Heart right ventricle (tissue), 16 donors: ENCODE measurements at regions not wholly inside any gene's neighbourhood (a gene's known extent, or its start where the extent isn't known, plus 50 kb on each side); places are given as distances from the start of the nearest gene placed in this dataset.
"Not testable (repeated sequence)": the region's sequence is repeated elsewhere in the genome, so short reads cannot be mapped to it uniquely, and the experiment has no call there.

Source experiments
- ATAC-seq, 8 donors: fragments of 200-7000 bp; cut with Tn5 transposase; one replicate each; pipeline ENCODE4 v1.9.1; 2020; ENCODE audit warnings: mild to moderate bottlenecking in 8 of 8, moderate library complexity in 8 of 8, moderate number of reproducible peaks in 1 of 8
- DNase-seq, 2 donors: peaks; one replicate each; pipeline ENCODE4 v3.0.0-alpha.2; 2020
- H3K27ac ChIP-seq, 10 donors: fragments of 200-600 bp; sonication (generic) in 2 of 10; one replicate each; pipeline versions ENCODE4 v1.5.0 to v1.8.0; 2020 to 2022; ENCODE audit warnings: mild to moderate bottlenecking in 3 of 10
- H3K27me3 ChIP-seq, 7 donors: fragments of 200-600 bp; one replicate each; pipeline ENCODE4 v1.8.0; 2021 to 2022; ENCODE audit warnings: mild to moderate bottlenecking in 2 of 7
- H3K36me3 ChIP-seq, 9 donors: fragments of 200-600 bp; sonication (generic) in 1 of 9; one replicate each; pipeline versions ENCODE4 v1.5.0 to v1.8.0; 2020 to 2022; ENCODE audit warnings: mild to moderate bottlenecking in 2 of 9
- H3K4me1 ChIP-seq, 9 donors: fragments of 200-600 bp; sonication (generic) in 1 of 9; one replicate each; pipeline versions ENCODE4 v1.5.0 to v1.8.0; 2020 to 2022; ENCODE audit warnings: mild to moderate bottlenecking in 4 of 9
- H3K4me3 ChIP-seq, 10 donors: fragments of 200-600 bp; sonication (generic) in 2 of 10; one replicate each; pipeline versions ENCODE4 v1.5.0 to v1.8.0; 2020 to 2022; ENCODE audit warnings: mild to moderate bottlenecking in 7 of 10, moderate library complexity in 2 of 10
- H3K9me3 ChIP-seq, 11 donors: fragments of 200-600 bp in 10 of 11; sonication (generic) in 2 of 11; one replicate each; pipeline versions ENCODE4 v1.5.0 to v1.8.0; 2013 to 2022; ENCODE audit warnings: mild to moderate bottlenecking in 2 of 11, control low read depth in 1 of 11, moderate library complexity in 1 of 11
- WGBS, 2 donors: extraction: QIAGEN DNeasy Blood & Tissue Kit; methylation state at CpG; one replicate each; pipeline ENCODE4 v1.1.7; 2013; ENCODE audit warnings: inconsistent platforms in 1 of 2; 5-methylcytosine and 5-hydroxymethylcytosine counted together
- intact Hi-C, 10 donors: fragments of 100-400 bp; cut with DNase I; formaldehyde crosslinking; loops; one replicate each; pipeline versions ENCODE4 v1.11.1 to v1.14.2; 2022
- TF ChIP-seq, protein P1 (sequence below), 9 donors: fragments of 200-600 bp; sonication (generic) in 2 of 9; IDR thresholded peaks; one replicate each; pipeline versions ENCODE4 v1.5.0 to v1.8.0; 2021 to 2022; ENCODE audit warnings: antibody characterized with exemption in 9 of 9, mild to moderate bottlenecking in 5 of 9, moderate library complexity in 1 of 9
- donor health status: Arrhythmogenic right ventricular cardiomyopathy.
- donor health status: ischemic (EF 13 %, LVEDD 7.1; RV severe dilation, severe dysfunction).
- donor health status: healthy with polysubstance abuse.
- donor health status: DM: no; HTN: yes; CAD: no.
- donor health status: DM: no; HTN: no; CAD: no.
- donor health status: ischemic (EF 25% LVEDD 6.9; RV normal size, moderate dysfunction).
- donor health status: ischemic (EF 25% LVEDD 5.7; RV mildly dilated, moderate dysfunction).
- donor health status: healthy.
- donor health status: DM: yes; HTN: yes; CAD: no.
- donor health status: Ischemic cardiomyopathy.
- donor health status: ischemic (EF 35%, LVEDD 5.7; RV mildly dilated, moderate dysfunction).
- donor health status: nonischemic (EF 11% LVEDD 7.7; RV severe dilation, severe dysfunction).
- donor health status: DM: yes; HTN: yes; CAD: no.
- donor health status: PGD.
- donor health status: ischemic (EF 29% LVEDD 5.4; RV normal size, mild dysfunction).
- donor health status: nonischemic (EF 23%, LVEDD 6.1; RV moderate dilation, normal function).

DNA sequence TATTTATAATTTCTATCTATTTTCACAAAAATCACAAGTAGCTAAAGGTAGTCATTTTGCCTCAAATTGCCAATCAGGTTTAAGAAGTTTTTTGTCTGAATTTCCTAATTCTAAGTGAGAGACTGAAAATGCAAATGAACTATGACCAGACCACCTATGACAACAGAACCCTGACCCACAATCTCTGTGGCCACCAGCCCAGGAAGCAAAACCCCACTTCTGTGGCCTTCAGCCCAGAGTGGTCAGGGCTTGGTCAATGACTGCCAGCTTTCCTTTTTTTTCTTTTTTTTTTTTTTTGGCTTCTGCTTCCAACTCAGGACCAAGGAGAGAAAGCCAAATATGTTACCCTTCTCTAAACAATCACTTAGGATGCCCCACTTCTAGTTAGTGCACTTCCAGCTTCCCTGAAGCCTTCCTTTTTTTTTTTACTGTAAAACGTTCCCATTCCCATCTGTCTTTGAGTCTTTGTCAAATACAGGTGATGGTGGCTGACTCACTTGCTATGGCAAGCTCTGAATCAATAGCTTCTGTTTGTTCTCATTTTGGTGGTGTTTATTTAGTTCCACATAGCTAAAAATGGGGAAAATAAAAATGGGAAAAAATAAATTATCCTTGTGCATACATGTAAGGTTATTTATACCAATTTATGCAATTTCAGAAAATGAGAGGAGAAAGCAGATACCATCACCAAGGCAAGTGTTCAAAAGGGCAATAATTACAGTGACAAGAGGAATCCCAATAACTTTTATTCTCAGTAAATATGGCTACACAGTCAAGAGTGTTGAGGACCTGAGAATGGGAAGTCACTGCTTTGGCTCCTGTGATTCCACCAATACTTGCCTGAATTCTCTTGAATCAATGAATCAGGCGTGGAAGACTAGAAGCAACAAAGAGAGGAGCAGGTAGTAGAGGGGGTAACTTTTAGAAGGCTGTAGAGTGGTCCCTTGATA lies 170.3 kb upstream of the PDE7B start:
- H3K27ac ChIP-seq = no peak overlapping the region
- H3K27me3 ChIP-seq = no peaks in the 10 kb centered on the region
- H3K36me3 ChIP-seq = no peaks in the 10 kb centered on the region
- intact Hi-C loops = loop anchor here in 1 of 10 donors (10.0 kb wide), 1 partner anchor 544 kb away; no protein-coding TSS in a partner anchor
- WGBS, 2 donors = 60 to 82% methylated on average over 2 of the region's 2 CpGs
- TF ChIP-seq, protein P1, sequence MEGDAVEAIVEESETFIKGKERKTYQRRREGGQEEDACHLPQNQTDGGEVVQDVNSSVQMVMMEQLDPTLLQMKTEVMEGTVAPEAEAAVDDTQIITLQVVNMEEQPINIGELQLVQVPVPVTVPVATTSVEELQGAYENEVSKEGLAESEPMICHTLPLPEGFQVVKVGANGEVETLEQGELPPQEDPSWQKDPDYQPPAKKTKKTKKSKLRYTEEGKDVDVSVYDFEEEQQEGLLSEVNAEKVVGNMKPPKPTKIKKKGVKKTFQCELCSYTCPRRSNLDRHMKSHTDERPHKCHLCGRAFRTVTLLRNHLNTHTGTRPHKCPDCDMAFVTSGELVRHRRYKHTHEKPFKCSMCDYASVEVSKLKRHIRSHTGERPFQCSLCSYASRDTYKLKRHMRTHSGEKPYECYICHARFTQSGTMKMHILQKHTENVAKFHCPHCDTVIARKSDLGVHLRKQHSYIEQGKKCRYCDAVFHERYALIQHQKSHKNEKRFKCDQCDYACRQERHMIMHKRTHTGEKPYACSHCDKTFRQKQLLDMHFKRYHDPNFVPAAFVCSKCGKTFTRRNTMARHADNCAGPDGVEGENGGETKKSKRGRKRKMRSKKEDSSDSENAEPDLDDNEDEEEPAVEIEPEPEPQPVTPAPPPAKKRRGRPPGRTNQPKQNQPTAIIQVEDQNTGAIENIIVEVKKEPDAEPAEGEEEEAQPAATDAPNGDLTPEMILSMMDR (IDR thresholded peaks at IDR 0.05) = no peak
- ATAC-seq (no peak), DNase-seq (no peak)
- H3K4me3 ChIP-seq = no peak overlapping the region
- no peaks in the 10 kb centered on the region for H3K9me3 ChIP-seq
- H3K4me1 ChIP-seq = peaks cover 0 to 5% (median 4%) of the 10 kb centered on the region in 9 donors

DNA sequence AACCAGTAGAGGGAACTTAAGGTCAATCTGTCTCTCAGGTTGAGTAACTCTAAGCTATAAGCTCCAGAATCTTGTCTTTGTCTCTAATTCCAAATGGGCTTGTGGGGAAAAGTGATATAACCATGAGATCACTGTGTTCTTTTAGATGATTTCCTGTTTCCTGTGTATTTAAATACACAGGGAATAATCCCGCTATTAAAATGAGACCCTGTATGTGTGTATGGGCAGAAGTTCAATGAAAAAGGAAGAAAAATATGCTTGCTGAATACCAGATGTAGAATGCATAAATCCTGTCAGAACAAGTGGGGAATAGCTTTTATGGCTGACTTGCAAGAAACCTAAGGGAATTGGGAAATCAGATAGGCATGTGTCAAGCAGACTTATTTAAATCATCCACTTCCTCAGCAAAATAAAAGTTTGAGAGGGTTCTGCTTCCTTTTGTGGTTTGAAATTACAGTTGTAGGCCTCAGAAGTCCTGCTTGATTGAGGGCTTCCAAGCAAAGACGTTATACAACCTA lies 164.7 kb upstream of the PDE7B start:
- Histone ChIP-seq H3K27ac (peak overlapping the region; percentile 7 to 69 (median 53)), H3K4me3 (no peak overlapping the region), H3K4me1 (peaks cover 0 to 21% (median 13%) of the 10 kb centered on the region in 9 donors), H3K27me3 (no peaks in the 10 kb centered on the region), H3K9me3 (no peaks in the 10 kb centered on the region), H3K36me3 (no peaks in the 10 kb centered on the region)
- intact Hi-C loops = loop anchor here in 1 of 10 donors (10.0 kb wide), 1 partner anchor 538 kb away; no protein-coding TSS in a partner anchor
- peak in 7 of 8 donors; percentile 37 to 91 (median 77) for ATAC-seq
- 33 to 53% methylated on average over 2 of the region's 2 CpGs for WGBS, 2 donors
- no peak for DNase-seq
- TF ChIP-seq, protein P1 (IDR thresholded peaks at IDR 0.05) = no peak

DNA sequence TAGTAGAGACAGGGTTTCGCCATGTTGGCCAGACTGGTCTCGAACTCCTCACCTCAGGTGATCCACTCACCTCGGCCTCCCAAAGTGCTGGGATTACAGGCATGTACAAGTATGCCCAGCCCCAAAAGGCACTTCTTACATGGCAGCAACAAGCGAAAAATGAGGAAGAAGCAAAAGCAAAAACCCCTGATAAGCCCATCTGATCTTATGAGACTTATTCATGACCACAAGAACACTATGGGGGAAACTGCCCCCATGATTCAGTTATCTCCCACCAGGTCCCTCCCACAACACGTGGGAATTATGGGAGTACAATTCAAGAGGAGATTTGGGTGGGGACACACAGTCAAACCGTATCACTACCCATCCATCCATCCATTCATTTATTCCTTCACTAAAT lies 163.0 kb upstream of the PDE7B start:
- intact Hi-C loops = loop anchor here in 1 of 10 donors (10.0 kb wide), 1 partner anchor 536 kb away; no protein-coding TSS in a partner anchor
- not testable (repeated sequence) for H3K36me3 ChIP-seq, DNase-seq, ATAC-seq, H3K27me3 ChIP-seq, H3K4me3 ChIP-seq, H3K9me3 ChIP-seq, H3K27ac ChIP-seq
- H3K4me1 ChIP-seq = peaks cover 0 to 21% (median 13%) of the 10 kb centered on the region in 9 donors
- WGBS, 2 donors = 88 to 90% methylated on average over 6 of the region's 6 CpGs

DNA sequence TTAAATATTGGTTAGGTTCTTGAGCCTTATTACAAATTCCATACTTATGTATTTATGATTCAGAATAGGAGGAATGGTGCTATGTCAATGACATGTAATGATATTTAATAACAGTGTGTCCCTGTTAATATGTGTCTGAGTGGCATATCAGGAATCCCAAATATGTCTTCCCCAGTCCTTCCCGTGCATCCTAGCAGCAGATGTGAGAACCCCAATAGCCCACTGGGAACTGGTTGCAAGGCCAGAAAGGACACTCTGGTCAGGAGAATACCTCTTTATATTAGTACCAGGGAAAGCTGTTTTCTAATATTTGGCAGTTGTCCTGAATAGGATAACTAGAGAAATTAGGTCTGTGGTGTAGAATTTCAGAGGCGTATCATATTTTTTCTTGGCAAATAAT lies 159.1 kb upstream of the PDE7B start:
- ATAC-seq (no peak), DNase-seq (no peak)
- 81 to 86% methylated on average over 2 of the region's 2 CpGs for WGBS, 2 donors
- Histone ChIP-seq H3K4me3 (no peak overlapping the region), H3K27ac (no peak overlapping the region), H3K4me1 (peaks cover 0 to 4% (median 0%) of the 10 kb centered on the region in 9 donors), H3K9me3 (no peaks in the 10 kb centered on the region), H3K36me3 (no peaks in the 10 kb centered on the region), H3K27me3 (no peaks in the 10 kb centered on the region)
- intact Hi-C loops = loop anchor here in 1 of 10 donors (10.0 kb wide), 1 partner anchor 122 kb away; no protein-coding TSS in a partner anchor
- TF ChIP-seq, protein P1 (IDR thresholded peaks at IDR 0.05) = no peak
